Endothelial cell of umbilical vein (primary cell): ENCODE measurements at regions not wholly inside any gene's neighbourhood (a gene's known extent, or its start where the extent isn't known, plus 50 kb on each side); places are given as distances from the start of the nearest gene placed in this dataset.

ENCODE experiments used
- CTCF ChIP-seq, 2 donors: IDR thresholded peaks; 1 replicate in 1 of 2; 2 replicates in 1 of 2; pipeline ENCODE4 v1.5.1; 2011; ENCODE audit warnings: low read length in 2 of 2, mild to moderate bottlenecking in 2 of 2, moderate library complexity in 2 of 2, control low read depth in 1 of 2, inconsistent platforms in 1 of 2, low read depth in 1 of 2; ENCODE audit not compliant: insufficient read depth in 1 of 2; ENCODE audit errors: extremely low read depth in 1 of 2
- EZH2 ChIP-seq: IDR thresholded peaks from 2 replicates; pipeline ENCODE4 v1.6.1; 2012; ENCODE audit warnings: borderline replicate concordance, low read depth, mild to moderate bottlenecking, moderate library complexity, low read length, inconsistent platforms; ENCODE audit not compliant: severe bottlenecking
- GATA2 ChIP-seq: IDR thresholded peaks from 2 replicates; pipeline ENCODE4 v1.7.0; 2011; ENCODE audit warnings: low read depth, mild to moderate bottlenecking, moderate library complexity, mixed read lengths, low read length; ENCODE audit not compliant: insufficient read length, insufficient read depth
- JUN ChIP-seq: IDR thresholded peaks from 2 replicates; pipeline ENCODE4 v1.6.1; 2011; ENCODE audit warnings: borderline replicate concordance, low read depth; ENCODE audit not compliant: insufficient read length, insufficient read depth
- MAX ChIP-seq: IDR thresholded peaks from 2 replicates; pipeline ENCODE4 v1.6.1; 2011; ENCODE audit not compliant: insufficient read depth, insufficient read length
- MYC ChIP-seq: IDR thresholded peaks from one replicate; pipeline ENCODE4 v1.6.1; 2011; ENCODE audit warnings: mild to moderate bottlenecking, low read depth, low read length
- POLR2A ChIP-seq: IDR thresholded peaks from 2 replicates; pipeline ENCODE4 v1.6.1; 2012; ENCODE audit warnings: low read depth, mild to moderate bottlenecking, control low read depth, low read length
- POLR2AphosphoS5 ChIP-seq: IDR thresholded peaks from 2 replicates; pipeline ENCODE4 v1.6.1; 2012; ENCODE audit warnings: low read depth, mild to moderate bottlenecking, control low read depth, low read length, moderate library complexity; ENCODE audit not compliant: insufficient read depth

DNA sequence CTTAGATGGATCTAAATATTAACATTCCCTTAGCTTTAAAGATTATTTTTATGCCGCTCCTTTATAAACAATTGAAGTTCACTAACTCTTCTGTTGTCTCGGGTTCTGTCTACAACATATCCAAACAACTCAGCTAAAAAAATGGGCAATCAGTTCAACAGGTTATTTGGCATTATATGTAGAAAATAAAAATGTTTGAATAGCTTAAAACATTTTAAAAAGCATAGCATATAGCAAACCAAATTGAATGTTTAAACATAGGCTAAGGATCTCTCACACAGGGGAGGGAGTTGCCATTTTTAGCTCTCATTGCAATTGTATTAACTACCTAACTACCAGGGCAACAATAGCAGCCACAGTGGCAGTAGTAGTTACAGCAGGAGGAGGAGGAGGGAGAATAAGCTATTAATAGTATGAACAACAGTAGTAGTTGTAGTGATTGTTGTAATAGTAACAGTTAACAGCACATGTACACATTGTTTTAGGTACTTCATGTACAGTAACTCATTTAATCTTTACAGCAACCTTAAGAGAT, 404.2 kb downstream of the KCNRG start:
- TF ChIP-seq CTCF (IDR thresholded peaks at IDR 0.05; ENCODE audit: extremely low read depth in 1 of 2, insufficient read depth in 1 of 2, low read depth in 1 of 2, low read length in 2 of 2) (no peak), EZH2 (no peak), POLR2AphosphoS5 (no peak), POLR2A (no peak), MYC (no peak), MAX (no peak), GATA2 (no peak), JUN (no peak)
